HG03378 (cell line): ENCODE measurements at regions not wholly inside any gene's neighbourhood (a gene's known extent, or its start where the extent isn't known, plus 50 kb on each side); places are given as distances from the start of the nearest gene placed in this dataset.

ENCODE experiments used
- ATAC-seq: cut with Tn5 transposase; IDR thresholded peaks from one replicate; pipeline ENCODE4 v1.9.1; 2021; ENCODE audit warnings: mild to moderate bottlenecking, moderate library complexity; ENCODE audit not compliant: unreplicated experiment

GRCh38 chr16:48905632-48906505, 295.9 kb upstream of the N4BP1 start:
- ATAC-seq: no peak

DNA sequence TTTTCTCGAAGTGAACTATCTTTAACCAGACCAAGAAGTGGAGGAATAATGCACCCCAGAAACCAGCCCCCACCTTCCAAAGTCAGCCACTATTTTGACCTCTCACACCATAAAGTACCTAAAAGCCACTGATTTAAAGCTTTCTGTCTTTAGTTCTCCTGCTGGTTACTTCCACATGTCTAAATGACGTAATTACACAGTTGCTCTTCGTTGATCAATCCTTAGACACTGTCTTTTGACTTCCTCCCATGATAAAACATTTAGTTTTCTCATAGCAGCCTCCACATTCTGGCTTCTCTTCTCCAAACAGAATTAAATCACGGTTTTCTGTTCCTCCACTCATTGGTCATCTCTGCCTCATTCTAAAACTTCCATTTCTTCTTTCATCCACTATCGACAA, 294.4 kb upstream of the N4BP1 start:
- no peak for ATAC-seq

- no peak for ATAC-seq
These were observed 293.1 kb upstream of the N4BP1 start for GRCh38 chr16:48903039-48903438.

- no peak for ATAC-seq
These were observed 291.9 kb upstream of the N4BP1 start for GRCh38 chr16:48901712-48902374.

GRCh38 chr16:48899500-48899899, 289.5 kb upstream of the N4BP1 start:
- ATAC-seq: no peak

DNA sequence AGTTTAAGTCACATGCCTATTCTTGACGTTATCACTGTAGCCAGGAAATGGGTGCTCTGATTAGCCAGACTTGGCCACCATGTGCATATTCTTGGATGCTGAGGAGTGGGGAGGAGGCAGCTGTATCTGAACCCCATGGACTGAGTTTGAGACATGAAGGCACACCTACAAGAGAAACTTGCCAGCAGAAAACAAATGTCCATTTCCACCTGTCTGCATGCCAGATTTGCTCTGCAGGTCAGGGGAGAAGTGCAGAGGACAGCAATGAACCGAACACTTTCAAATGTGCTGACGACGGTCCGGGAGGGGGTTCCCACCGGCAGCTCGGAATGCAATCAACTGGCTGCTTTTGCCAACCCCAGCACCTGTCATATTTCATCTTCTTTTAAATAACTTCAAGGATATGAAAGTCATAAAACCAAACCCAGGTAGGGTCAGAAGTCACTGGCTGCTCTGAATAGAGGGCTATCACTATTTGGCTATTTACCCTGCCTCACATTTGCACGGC, 287.8 kb upstream of the N4BP1 start:
- no peak for ATAC-seq

DNA sequence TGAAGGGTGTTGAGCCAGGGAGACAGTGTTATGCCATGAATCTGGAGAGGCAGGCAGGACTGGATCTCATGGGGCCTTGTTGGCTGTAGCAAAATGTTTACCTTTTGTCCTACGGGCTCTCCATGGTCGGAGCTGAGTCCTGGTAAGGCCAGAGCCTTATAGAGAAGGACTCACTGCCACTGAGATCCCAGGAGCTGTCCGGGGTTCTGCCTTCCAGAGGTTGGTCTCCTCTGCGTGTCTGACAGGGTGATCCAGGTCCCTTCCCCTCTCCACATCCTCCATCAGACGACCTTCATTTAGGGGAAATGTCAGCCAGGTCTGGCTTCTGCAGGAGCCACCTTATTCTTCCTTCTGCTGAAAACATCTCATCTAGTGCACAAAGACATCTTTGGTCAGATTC, 285.2 kb upstream of the N4BP1 start:
- ATAC-seq: no peak

- no peak for ATAC-seq
These were observed 282.9 kb upstream of the N4BP1 start for GRCh38 chr16:48892893-48893292.

DNA sequence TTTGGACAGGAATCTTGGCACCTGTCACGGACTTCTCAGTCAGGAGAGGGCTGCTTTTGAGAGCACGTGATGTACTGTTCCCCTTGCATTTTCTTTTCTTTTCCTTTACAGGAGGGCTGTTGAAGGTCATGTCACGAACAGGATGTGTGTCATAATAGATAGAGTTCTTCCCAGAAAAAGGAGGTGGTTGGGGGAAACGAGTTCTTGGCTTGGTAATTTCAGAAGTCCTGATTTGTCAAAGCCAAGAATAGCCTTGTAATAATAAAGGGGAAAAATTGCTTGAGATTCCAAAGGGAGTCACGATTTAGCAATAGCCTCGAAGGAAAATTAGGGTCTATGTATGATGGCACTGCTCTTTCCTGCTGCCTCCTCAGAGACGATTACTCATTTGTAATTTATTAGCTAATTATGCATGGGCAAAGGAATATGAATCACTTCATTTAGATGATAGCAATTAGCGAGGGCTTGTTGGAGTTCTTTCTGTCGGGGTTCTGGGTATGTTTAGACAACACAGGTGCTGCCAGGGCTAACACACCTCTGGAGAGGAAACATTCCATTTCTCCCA, 277.7 kb upstream of the N4BP1 start:
- ATAC-seq: no peak

GRCh38 chr16:48885471-48885870, 275.5 kb upstream of the N4BP1 start:
- no peak for ATAC-seq

- ATAC-seq: no peak
These were observed 271.3 kb upstream of the N4BP1 start for GRCh38 chr16:48881272-48881671.

DNA sequence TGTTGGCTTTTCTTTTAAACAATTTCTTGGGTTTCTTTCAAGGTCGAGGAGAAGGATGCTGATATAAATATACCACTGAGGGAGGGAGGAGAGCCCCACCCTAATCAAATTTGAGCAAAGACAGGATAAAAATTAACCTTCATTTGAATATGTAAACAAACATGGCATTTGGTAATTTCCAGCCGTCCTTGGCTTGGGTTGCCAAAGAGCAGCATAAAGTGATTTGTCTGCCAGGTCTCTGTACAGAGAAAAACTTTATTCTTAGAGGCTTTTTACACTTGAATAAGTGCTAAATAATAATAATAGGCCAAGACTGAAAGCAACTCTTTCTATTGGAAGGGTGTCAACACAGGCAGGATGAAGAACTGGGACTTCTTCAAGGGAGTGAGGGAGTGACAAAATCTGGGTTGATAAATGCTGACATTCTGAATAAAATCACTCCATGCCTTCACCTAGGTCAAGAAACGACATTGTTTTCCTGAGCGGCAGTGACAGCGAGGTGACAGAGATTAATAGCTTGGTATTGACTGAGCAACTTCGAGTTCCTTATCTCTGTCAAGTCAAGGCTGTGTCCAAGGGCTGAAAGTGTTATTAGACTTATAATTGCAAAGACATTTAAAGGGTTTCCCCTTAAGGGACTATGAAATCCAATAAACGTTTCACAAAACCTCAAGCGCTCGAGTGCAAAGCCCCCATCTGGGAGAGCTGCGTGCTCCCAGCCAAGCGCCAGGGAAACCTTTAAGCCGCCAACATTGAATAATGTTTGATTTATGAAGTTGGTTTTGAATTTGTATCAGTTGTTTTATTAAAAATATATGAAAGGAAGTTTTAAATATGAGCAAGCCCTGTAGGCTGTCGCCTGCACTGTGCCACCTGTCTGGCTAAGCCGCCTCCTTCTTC, 269.5 kb upstream of the N4BP1 start:
- ATAC-seq: no peak

DNA sequence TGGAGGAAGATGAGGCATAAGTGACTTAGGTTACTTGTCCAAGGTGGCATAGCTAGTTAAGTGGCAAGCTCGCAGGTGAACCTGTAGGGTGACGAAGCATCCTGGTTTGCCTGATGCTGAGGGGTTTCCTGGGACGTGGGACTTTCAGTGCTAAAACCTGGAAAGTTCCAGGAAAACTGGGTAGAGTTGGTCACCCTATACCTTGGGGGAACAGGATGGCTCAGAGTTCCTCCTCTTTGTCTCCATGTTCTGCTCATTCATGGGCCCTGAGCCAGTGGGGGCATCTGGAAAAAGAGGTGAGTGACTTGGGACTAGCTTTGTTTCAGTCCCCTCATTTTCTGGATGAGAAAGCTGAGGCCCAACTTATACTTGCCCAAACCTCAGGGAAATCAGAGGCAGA, 268.0 kb upstream of the N4BP1 start:
- ATAC-seq: no peak

GRCh38 chr16:48870141-48870540, 260.2 kb upstream of the N4BP1 start:
- no peak for ATAC-seq

DNA sequence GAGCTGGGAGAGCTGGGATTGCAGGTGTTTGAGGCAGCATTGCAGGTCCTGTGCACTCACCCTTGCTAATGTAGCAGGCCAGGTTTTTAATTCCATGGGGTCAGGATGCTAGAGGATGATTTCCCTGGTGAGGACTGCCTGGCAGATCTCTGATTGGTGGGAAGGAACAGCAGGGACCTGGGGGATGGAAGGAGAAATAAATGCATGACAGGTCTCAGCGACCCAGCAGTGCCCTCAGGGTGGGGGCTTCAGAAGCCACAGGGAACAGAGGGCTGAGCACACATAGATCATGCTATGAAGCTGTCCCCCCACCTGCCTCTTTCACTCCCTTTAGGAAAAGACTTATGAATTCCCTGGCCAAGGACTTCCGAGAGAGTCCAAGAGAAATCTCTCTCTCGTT, 255.5 kb upstream of the N4BP1 start:
- no peak for ATAC-seq

- ATAC-seq: no peak
These were observed 254.1 kb upstream of the N4BP1 start for GRCh38 chr16:48864055-48864454.

DNA sequence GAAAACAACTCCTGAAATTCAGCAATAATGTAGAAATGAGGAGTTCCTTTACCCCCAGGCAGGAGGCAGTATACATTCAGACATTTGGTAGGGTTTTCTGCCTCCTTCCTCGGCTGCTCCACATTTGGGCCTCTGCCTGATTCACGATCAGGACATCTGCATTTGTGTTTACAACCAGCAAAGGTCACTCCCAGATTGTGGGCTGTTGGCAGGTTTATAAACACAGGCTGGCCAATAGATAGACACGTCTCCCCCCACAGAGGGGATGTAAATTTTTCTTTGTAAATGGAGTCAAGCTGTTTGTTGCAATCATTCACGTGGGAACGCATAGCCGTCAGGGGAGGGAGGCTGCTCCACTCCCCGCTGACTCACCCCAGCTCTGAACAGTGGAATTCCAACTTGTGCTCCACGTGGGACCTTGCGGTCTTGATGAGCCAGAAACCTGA, 252.1 kb upstream of the N4BP1 start:
- ATAC-seq: no peak

GRCh38 chr16:48860341-48860740, 250.4 kb upstream of the N4BP1 start:
- ATAC-seq: no peak

GRCh38 chr16:48852951-48853350, 243.0 kb upstream of the N4BP1 start:
- ATAC-seq: no peak

DNA sequence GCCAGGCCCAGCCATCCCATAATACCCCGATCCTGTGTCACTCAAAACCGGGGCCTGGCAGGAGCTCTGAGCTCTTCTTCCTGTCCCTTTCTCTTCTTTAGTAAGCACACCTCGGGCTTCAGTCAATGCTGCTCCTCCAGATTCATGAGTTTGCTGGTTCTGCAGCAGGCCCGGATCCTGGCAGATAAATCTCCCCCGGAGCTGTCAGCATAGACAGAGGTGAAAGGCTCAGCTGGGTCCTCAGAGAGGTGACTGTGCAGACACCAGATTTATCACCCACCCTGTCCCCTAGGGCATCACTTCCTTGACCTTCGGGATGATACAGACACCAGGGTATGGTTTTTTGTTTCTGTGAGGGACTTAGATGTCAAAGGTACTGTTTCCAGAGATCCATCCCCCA, 242.5 kb upstream of the N4BP1 start:
- no peak for ATAC-seq
